Stomach smooth muscle (tissue), 2 donors: ENCODE measurements at regions not wholly inside any gene's neighbourhood (a gene's known extent, or its start where the extent isn't known, plus 50 kb on each side); places are given as distances from the start of the nearest gene placed in this dataset.

ENCODE experiments used
- H3K27ac ChIP-seq: one replicate; pipeline ENCODE4 v1.7.0; 2013; ENCODE audit warnings: mild to moderate bottlenecking, low read length, inconsistent platforms
- H3K27me3 ChIP-seq, 2 donors: one replicate each; pipeline ENCODE4 v1.7.0; 2013; ENCODE audit warnings: low read length in 2 of 2; ENCODE audit not compliant: insufficient read depth in 2 of 2, control insufficient read depth in 1 of 2
- H3K36me3 ChIP-seq, 2 donors: one replicate each; pipeline ENCODE4 v1.7.0; 2013; ENCODE audit warnings: low read length in 2 of 2; ENCODE audit not compliant: control insufficient read depth in 2 of 2, insufficient read depth in 2 of 2
- H3K4me1 ChIP-seq: one replicate; pipeline ENCODE4 v1.7.0; 2013; ENCODE audit warnings: low read length; ENCODE audit not compliant: control insufficient read depth, insufficient read depth
- H3K4me3 ChIP-seq, 2 donors: one replicate each; pipeline ENCODE4 v1.7.0; 2013; ENCODE audit warnings: low read length in 2 of 2
- H3K9ac ChIP-seq, 2 donors: one replicate each; pipeline ENCODE4 v1.7.0; 2013; ENCODE audit warnings: low read length in 2 of 2, mild to moderate bottlenecking in 1 of 2
- H3K9me3 ChIP-seq, 2 donors: one replicate each; pipeline ENCODE4 v1.7.0; 2013; ENCODE audit warnings: low read length in 2 of 2; ENCODE audit not compliant: control insufficient read depth in 2 of 2
- donor health status: healthy.
- donor health status: Pancreatic carcinoma.

DNA sequence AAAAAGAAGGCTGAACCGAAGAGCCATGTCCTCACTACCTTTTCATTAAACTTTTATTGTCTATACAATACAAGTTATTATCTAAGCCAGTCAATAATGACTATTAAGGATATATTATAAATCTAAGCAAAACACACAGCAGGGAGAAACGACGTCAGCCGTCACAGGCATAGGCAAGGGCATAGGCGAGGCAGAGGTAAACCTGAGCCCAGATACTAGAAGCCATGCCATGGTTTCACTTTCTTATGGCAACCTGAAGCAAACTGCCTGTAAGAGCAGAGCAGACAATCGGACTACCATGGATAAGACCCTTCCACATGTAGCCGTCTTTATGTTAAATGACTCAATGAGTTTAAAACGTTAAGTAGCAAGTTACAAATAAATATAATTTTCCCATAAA, 238.5 kb upstream of the ZNF521 start:
- no peaks in the 10 kb centered on the region for H3K4me1 ChIP-seq
- H3K9ac ChIP-seq, result no peak overlapping the region
- no peak overlapping the region for H3K27ac ChIP-seq
- no peaks in the 10 kb centered on the region for H3K27me3 ChIP-seq
- no peak overlapping the region for H3K4me3 ChIP-seq
- no peaks in the 10 kb centered on the region for H3K9me3 ChIP-seq
- H3K36me3 ChIP-seq, result no peaks in the 10 kb centered on the region

GRCh38 chr18:25587545-25587944, 235.6 kb upstream of the ZNF521 start:
- Histone ChIP-seq H3K9me3 (no peaks in the 10 kb centered on the region), H3K9ac (no peak overlapping the region), H3K36me3 (no peaks in the 10 kb centered on the region), H3K27ac (no peak overlapping the region), H3K4me3 (no peak overlapping the region), H3K4me1 (no peaks in the 10 kb centered on the region), H3K27me3 (no peaks in the 10 kb centered on the region)

GRCh38 chr18:25568986-25569385, 217.0 kb upstream of the ZNF521 start:
- no peaks in the 10 kb centered on the region for H3K9me3 ChIP-seq
- H3K4me1 ChIP-seq, result no peaks in the 10 kb centered on the region
- no peak overlapping the region for H3K4me3 ChIP-seq
- H3K27ac ChIP-seq, result no peak overlapping the region
- no peaks in the 10 kb centered on the region for H3K36me3 ChIP-seq
- H3K27me3 ChIP-seq, result no peaks in the 10 kb centered on the region
- no peak overlapping the region for H3K9ac ChIP-seq

DNA sequence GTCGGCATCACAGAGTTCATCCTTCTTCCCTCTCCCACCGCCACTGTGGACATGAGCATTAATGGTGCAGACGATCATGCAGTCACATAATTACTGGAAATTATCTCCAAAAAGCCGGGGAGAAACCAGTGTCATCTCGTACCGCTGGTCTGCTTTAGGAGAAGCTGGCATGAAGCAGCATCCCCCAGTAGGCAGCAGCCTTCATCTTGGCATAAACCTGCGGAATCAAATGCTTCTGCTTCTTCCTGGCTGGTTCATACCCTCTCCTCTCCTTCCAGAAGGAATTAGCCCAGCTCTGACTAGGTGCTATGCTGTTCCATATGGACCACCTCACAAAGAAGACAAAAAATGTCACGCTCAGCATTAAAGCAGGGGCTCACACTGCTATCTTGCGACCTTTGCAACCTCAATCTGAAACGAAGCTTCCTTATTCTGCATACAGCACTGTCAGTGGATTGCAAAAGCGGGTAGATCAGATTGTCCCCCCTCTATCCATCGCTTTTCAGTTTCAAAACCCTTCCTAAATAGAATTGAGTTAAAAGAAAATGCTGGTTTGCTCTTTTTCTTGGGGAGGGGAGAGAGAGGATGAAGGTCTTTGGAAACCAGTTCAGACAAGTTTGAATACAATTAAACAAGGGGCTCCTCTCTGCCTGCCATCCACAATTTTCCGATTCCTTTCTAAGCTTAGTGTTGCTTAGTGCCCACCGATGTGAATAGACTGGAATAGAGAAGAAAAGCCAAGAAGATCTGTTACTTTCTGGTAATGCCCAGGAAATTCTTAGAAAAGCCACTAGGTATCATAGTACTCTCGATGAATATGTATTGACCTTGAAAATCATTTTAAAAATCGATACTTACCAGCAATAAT, 212.1 kb upstream of the ZNF521 start:
- no peaks in the 10 kb centered on the region for H3K4me1 ChIP-seq
- no peak overlapping the region for H3K9ac ChIP-seq
- no peaks in the 10 kb centered on the region for H3K9me3 ChIP-seq
- H3K27ac ChIP-seq, result no peak overlapping the region
- H3K27me3 ChIP-seq, result no peaks in the 10 kb centered on the region
- H3K36me3 ChIP-seq, result no peaks in the 10 kb centered on the region
- no peak overlapping the region for H3K4me3 ChIP-seq

GRCh38 chr18:25563346-25563745, 211.4 kb upstream of the ZNF521 start:
- Histone ChIP-seq H3K9me3 (no peaks in the 10 kb centered on the region), H3K9ac (no peak overlapping the region), H3K27me3 (no peaks in the 10 kb centered on the region), H3K4me3 (no peak overlapping the region), H3K36me3 (no peaks in the 10 kb centered on the region), H3K27ac (no peak overlapping the region), H3K4me1 (no peaks in the 10 kb centered on the region)

GRCh38 chr18:25561918-25562317, 210.0 kb upstream of the ZNF521 start:
- Histone ChIP-seq H3K4me3 (no peak overlapping the region), H3K4me1 (no peaks in the 10 kb centered on the region), H3K9me3 (no peaks in the 10 kb centered on the region), H3K36me3 (no peaks in the 10 kb centered on the region), H3K27me3 (no peaks in the 10 kb centered on the region), H3K9ac (no peak overlapping the region), H3K27ac (no peak overlapping the region)

- Histone ChIP-seq H3K36me3 (no peaks in the 10 kb centered on the region), H3K27ac (no peak overlapping the region), H3K4me1 (no peaks in the 10 kb centered on the region), H3K9ac (no peak overlapping the region), H3K27me3 (no peaks in the 10 kb centered on the region), H3K4me3 (no peak overlapping the region), H3K9me3 (no peaks in the 10 kb centered on the region)
Measured at GRCh38 chr18:25560369-25560768, 208.4 kb upstream of the ZNF521 start.

GRCh38 chr18:25557011-25557410, 205.0 kb upstream of the ZNF521 start:
- no peak overlapping the region for H3K4me3 ChIP-seq
- no peaks in the 10 kb centered on the region for H3K27me3 ChIP-seq
- H3K9ac ChIP-seq, result no peak overlapping the region
- H3K9me3 ChIP-seq, result no peaks in the 10 kb centered on the region
- no peaks in the 10 kb centered on the region for H3K36me3 ChIP-seq
- no peaks in the 10 kb centered on the region for H3K4me1 ChIP-seq
- H3K27ac ChIP-seq, result no peak overlapping the region

GRCh38 chr18:25553631-25554263, 201.8 kb upstream of the ZNF521 start:
- no peaks in the 10 kb centered on the region for H3K4me1 ChIP-seq
- H3K27me3 ChIP-seq, result no peaks in the 10 kb centered on the region
- no peak overlapping the region for H3K4me3 ChIP-seq
- H3K36me3 ChIP-seq, result no peaks in the 10 kb centered on the region
- no peak overlapping the region for H3K27ac ChIP-seq
- H3K9me3 ChIP-seq, result no peaks in the 10 kb centered on the region
- H3K9ac ChIP-seq, result no peak overlapping the region

GRCh38 chr18:25544546-25545287, 192.8 kb upstream of the ZNF521 start:
- H3K9me3 ChIP-seq, result no peaks in the 10 kb centered on the region
- H3K27ac ChIP-seq, result no peak overlapping the region
- no peaks in the 10 kb centered on the region for H3K36me3 ChIP-seq
- no peak overlapping the region for H3K9ac ChIP-seq
- H3K4me1 ChIP-seq, result no peaks in the 10 kb centered on the region
- H3K4me3 ChIP-seq, result no peak overlapping the region
- no peaks in the 10 kb centered on the region for H3K27me3 ChIP-seq
